Left renal pelvis (tissue), 4 donors: ENCODE measurements at regions not wholly inside any gene's neighbourhood (a gene's known extent, or its start where the extent isn't known, plus 50 kb on each side); places are given as distances from the start of the nearest gene placed in this dataset.
"Not testable (repeated sequence)": the region's sequence is repeated elsewhere in the genome, so short reads cannot be mapped to it uniquely, and the experiment has no call there.

Experiments used
- DNase-seq, 4 donors: peaks; one replicate each; pipeline ENCODE4 v3.0.0-alpha.2; 2013; ENCODE audit warnings: low read depth in 4 of 4, low spot score in 3 of 4

DNA sequence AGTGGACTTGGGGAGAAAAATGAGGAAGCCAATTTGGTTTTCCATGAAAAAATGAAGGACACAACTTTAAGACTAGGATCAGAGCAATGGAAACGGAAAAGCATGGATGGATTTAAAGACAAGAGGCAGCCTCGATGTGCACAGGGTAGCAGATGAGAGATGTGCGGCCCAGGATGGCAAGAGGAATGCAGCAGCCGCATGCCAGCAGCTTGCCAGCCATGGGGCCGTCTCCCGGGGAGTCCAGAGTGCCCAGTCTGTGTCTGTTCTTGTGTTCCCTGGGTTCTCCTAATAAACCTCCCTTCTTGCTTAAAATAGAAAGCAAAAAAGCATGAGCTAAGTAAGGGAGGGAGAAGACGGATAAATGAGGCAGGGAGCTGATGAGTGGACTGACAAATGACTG lies 68.0 kb upstream of the IQSEC1 start:
- no peak for DNase-seq

DNA sequence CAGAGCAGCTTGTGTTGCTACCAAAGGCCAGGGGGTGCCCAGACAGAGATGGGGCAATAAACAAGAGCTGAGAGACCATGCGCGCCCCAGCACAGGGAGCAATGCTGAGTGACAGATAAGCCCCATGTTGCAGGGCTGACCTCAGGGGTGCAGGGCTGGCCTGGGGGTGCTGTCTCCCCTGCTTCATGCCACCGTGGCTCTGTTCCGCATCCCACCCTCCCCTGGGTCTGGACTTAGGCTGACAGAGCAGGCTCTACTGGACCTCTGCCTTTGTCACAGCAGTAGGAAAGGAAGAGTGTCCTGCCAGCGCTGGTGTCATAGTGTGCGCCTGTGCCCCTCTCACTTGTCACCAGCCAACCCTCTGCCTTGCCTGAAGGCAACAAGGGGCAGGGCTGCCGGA lies 67.4 kb upstream of the IQSEC1 start:
- DNase-seq, result no peak

DNA sequence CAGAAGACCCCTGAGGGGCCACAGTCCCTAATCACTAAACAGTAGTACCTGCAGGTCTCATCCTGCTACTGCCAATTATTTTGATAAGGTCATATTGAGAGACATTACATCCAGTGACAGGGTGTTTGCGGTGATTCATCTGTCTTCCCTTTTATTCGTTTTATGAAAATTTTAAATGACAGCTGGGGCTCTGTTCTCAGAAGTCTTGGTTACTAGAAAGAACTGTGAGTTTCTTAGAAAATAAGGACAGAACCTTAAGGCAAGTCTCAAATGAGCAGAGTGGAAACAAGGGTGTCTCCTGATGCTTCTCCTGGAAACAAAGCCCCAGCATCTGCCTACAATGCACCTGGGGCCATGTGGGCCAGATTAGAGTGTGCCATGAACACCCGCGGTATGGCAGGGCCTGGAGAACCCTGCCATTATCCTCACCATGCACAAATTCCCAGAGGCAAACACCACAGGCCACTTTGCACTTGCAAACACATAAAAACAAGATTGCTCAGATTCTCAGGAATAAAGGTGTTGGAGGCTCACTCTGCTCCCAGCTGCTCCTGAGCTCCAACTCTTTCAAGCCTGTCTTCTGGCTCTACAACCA lies 66.3 kb upstream of the IQSEC1 start:
- DNase-seq, result no peak

DNA sequence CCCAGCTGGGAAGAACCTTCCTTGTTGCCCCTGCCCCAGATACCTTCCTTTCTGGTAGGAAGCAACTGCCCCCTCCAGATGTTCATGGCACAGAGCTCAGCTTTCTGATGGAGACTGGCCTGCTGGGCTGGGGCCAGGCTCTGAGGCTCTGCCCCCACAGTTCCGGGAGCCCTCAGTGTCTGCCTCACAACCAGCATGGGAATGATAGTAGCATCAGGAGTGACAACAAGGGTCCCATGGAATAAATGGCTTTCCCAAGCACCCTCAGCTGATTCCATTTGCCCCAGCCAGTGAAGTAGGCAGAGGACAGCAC lies 65.6 kb upstream of the IQSEC1 start:
- DNase-seq, result no peak

DNA sequence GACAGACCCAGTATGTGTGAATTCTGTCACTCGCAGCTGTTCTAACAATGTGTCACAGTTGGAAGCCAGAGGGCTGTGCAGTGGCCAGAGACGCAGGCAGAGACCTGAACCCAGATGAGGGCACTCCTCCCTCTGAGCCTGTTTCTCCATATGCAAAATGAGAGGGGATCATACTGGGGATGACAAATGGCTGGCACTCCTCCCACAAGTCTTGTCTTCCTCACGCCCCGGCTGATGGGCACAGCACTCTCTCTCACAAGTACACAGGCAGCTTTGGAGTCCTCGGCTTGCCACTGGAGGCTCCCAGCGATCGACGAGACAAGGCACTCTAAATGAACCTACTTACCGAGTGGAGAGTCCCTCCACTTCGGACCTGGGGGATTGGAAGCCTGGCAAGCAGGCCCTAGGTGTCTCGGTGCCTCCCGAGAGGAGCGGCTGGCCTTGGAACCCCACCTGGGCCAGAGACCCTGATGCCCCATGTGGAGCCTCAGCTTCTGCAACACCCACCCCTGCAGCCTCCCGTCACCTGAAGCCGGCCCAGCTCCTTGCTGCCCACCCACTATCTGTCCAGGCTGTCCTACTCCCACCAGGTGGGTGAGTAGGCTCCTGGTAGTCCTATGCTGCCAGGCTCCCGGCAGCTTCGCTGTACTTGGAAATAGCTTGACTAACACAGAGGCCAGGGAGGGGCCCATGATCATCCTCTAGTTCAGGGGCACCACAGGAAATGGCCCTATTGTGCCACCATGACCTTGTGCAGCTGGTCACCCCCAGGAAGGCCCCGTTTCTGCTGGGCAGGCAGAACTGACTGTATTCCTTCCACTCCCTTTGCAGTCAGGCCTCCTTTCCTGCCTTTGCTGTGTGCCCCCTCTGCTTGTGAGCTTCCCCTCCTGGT lies 65.0 kb upstream of the IQSEC1 start:
- no peak for DNase-seq

DNA sequence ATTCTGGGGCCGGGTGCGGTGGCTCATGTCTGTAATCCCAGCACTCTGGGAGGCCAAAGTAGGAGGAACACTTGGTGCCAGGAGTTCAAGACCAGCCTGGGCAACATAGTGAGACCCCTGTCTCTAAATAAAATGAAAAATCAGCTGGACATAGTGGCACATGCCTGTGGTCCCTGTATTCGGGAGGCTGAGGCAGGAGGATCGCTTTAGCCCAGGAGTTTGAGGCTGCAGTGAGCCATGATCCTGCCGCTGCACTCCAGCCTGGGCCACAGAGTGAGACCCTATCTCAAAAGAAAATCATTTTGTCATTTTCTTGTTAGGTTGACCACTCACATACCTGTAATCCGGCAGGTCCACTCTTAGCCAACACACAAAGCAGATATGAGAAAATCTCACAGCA lies 63.6 kb upstream of the IQSEC1 start:
- not testable (repeated sequence) for DNase-seq

DNA sequence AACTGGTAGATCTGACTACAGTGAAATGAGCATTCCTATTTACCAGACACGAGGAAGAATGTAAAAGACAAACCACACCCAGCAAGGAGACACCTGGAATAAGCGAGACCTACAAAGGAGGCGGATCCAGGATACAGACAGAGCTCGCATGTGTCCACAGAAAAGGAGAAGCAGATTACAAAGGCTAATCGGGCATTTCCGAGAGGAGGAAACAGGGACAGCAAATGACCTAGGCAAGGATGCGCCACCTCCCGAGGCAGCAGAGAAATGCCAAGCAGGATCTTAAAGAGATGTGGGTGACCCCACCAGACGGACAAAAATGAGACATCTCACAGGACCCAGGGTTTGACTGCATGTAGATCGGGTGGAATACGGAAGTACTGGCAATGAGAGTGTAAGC lies 63.2 kb upstream of the IQSEC1 start:
- no peak for DNase-seq

DNA sequence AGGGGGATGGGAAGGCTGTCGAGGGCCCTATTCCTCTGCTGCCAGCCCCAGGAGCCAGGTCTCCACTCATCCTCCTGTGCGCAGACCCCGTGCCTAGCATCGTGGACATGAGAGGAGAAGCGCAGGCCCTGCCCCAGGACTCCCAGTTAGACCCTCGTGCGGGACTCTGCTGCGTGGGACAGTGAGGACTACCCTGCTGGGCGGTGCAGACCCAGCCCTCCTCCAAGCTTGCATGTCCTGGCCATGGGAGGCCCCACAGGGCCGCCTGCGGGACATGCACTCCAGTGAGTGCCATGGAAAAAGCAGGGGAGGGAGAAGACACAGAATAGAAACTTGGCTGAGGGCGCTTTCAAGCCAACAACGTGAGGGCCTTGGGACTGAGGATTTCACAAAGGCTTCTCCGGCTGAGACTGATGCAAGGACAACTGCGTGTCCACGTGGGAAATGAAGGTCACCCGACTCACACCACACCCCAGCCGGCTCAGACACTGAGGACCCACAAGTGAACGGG lies 62.6 kb upstream of the IQSEC1 start:
- no peak for DNase-seq

DNA sequence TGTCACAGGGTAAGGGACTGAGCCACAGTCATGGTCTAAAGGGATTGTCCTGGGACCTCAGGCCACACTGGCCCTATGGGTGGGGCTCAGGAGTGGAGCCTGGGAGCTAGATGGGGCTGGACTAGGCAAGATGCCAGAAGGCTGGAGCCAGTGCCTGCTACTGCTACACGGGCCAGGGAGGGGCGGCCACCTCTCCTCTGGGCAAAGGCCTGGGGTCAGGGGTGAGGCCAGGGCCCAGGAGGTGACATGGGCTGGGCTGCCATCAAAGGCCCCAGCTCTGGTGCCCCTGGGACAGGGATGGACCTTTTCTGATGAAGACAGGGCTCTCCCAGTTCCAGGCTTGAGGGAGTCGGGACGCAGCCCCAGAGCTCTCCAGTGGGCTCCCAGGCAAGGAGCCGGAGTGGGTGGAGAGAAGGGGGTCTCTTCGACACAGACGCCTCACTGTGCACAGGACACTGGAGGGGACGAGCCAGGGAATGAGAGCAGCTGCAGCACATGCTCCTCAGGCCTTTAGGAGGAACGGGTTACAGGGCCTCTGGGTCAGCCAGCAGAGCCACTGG lies 62.1 kb upstream of the IQSEC1 start:
- DNase-seq, result no peak

DNA sequence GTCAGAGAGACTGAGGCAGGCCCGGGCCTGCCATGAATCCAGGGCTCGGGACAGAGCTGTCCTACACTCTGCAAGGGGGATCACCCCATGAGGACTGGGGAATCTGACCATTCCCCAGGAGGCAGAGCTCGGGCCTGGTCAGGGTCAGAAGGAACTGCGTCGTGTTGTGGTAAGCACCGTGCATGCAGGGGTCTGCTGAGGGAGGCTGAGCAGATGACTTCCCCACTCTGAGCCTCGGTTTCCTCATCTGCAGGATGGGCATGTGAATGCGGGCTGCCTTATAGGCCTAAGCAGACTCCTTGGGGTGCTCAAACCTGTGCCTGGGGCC lies 61.6 kb upstream of the IQSEC1 start:
- no peak for DNase-seq

DNA sequence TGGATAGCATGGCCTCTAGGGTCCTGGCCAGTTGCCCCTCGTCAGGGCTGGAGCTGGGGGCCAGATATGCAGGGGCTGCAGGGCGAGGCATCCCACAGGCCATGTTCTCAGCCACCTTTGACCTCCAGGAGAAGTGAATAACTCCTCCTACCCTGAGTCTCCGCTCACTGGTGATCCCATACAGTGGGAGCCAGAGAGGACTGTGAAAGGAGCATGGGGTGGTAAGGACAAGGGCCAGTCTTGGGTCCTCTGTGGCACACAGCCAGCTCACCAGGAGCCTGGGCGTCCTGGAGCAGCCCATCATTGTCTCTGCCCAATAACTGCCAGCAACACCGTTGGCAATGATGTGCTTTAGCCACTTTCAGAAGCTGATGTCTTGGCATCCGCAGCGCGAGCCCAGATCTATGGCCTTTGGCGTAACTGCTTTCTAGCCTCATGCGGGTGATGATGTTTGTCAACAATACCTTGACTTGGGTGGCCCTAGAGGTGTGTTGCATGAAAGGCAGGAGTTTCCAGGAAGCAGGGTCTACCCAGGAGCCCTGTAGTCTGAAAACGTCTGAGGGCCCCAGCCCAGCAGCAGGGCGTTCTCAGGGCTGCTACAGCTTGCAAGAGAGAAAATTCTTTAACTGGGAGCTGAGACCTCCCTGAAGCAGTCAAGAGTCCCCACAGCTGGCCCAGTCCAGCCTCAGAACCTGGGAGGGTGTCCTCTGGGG lies 61.1 kb upstream of the IQSEC1 start:
- DNase-seq, result no peak

DNA sequence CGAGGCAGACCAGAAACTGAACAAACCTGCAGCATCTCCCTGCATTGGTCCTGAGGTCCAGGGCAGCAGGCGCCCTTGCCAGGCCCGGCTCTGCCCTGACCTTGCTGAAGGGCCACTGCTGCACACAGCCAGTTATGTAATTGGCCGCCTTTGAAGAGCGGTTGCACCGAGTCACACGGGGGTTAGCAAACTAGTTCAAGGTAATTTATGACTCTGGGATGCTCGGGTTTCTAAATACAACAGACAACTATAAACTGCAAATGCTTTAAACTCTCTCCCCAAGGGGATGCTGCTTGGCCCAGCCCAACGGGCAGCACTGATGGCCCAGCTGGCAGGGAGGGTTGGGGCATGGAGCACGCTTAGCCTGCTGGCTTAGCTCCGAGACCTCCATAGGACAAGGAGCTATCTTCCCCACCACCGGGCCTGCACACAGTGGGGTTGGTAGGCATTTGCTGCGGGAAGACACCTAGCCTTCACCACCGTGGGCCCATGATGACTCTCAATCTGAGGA lies 60.3 kb upstream of the IQSEC1 start:
- DNase-seq, result no peak

DNA sequence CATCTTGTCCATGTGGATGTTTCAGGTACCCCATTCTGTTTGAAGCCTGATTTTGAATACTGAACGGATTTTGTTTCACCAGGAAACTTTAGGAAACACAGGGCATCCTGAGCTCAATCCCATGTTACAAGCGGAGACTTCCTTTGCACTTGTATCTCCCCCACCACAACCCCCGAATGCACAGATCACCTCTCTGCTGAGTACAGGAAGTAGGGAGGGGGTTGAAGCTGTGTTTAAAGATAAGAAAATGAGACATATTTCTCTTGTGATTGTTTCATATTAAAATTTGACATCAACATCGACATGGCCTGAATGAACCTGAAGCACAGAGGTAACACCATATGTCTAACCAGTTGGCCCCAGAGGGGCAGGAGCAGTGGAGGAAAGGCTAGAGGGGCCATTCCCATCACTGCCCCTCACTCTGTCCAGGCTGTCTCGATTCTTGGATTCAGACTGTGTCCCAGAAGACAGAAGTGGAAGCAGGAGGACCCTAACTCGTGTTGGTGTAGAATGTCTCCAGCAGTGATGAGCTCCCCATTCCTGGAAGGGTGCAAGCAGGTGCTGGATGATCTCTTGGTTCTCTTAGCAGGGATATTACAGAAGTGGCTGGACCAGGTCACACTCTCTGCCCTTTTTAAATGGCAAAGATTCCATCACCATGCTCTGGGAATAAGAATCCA lies 59.6 kb upstream of the IQSEC1 start:
- no peak for DNase-seq

DNA sequence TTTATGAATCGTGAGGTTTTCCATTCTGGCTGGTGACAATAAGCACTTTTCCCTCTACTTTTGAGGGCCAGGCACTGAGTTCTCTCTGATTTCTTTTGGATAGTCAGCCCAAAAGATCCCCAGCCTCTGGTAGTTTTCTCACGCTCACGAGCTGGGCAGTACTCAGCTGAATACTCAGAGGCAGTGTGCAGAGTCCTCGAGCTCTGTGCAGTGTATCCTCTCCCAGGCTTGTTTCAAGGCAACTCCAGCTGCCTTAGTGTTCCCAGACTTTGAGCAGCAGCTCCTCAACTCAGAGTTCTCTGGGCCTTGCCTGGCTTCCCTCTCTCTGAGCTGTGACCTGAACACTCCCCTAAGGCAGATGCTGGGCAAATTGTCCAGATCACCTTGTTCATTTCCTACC lies 59.1 kb upstream of the IQSEC1 start:
- no peak for DNase-seq

DNA sequence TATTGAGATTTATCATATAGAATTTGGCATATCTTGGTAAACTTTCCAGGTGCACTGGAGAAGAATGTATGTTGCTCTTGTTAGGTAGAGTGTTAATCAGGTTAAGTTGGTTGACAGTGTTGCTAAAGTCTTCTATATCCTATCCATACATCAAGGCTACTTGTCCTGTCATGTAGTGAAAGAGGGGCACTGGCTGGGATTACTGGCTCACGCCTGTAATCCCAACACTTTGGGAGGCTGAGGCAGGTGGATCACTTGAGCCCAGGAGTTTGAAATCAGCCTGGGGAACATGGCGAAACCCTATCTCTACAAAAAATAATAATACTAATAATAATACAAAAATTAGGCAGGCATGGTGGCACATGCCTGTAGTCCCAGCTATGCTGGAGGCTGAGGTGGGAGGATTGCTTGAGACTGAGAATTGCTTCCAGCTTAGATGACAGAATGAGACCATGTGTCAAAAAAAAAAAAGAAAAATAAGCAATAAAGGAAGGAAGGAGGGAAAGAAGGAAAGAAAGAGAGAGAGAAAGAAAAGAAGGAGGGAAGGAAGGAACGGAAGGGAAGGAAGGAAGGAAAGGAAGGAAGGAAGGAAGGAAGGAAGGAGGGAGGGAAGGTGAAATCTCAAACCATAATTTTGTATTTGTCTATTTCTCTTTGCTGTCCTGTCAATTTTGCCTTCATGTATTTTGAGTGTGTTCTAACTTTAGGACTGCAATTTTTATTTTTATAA lies 57.4 kb upstream of the IQSEC1 start:
- DNase-seq, result no peak

DNA sequence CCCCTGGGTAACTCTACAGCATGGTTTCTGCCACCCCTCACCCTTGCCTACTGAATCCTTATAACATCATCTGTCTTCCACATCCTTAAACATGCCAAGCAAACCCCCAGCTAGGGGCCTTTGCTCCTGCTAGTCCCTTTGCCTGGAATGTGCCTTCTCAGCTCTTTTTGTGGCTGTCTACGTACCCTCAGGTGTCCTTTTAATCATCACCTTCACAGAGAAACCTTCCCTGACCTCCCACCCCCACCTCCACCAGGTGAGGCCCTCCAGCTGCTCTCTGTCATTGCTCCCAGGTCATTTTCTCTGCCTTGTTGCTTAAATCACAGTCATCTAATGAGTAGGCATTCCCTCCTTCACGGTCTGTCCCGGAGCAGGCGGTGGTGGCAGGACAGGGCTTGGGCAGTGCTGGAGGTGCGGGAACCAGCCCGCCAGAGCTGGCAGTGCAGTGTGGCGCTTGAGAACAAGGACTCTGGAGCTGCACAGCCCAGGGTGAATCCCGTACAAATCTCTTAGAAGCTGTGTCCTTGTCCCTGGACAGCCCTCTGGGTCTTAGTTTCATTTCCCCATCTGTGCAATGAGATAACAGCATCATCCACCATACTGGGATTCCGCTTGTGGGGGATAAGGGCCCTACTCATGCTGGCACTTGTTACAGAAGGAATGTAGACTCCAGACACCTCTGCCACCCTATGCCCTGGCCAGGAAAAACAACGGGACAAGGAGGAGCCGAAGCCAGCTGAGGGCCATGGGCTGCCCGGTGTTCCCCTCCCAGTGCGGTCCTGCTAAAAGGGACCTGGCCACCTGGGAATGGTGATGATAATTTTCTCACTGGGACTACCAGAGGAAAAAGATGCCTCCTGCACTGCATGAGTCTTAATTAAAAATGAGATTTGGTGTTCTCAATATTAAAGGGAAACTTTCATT lies 52.1 kb upstream of the IQSEC1 start:
- DNase-seq, result no peak

DNA sequence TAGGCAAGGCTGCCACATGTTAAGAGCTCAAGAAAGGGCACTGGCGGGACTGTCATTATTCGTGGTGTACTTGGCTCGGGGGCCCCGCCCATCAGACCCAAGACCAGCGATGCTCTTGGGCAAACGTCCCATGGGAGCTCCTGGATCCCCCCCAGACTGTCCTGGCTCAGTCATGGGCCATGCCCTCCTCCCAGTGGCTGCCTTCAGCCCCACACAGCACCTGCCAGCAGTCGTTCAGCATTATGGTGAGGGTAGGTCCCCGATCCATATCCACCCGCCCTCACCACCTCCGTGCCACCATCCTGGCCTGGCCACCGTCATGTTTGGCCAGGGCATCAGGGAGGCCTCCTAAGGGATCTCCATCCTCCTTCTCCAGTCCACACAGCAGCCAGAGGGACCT lies 51.4 kb upstream of the IQSEC1 start:
- DNase-seq, result no peak

DNA sequence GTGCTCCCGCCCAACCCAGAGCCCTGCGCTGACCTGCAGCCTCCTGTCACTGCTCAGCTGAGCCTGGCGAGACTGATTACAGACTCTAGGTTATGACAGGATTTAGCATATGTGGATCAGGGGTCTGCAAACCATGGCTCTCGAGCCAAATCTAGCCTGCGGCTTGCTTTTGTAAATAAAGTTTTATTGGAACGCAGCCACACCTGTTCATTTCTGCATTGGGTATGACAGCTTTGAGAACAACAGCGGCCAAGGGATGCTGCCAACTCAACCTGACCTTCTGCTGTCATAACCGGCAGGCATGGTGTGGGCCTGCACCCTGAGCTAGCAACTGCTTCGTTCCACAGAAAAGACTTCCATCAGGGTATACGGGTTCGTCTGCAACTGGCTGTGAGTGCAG lies 50.5 kb upstream of the IQSEC1 start:
- no peak for DNase-seq

DNA sequence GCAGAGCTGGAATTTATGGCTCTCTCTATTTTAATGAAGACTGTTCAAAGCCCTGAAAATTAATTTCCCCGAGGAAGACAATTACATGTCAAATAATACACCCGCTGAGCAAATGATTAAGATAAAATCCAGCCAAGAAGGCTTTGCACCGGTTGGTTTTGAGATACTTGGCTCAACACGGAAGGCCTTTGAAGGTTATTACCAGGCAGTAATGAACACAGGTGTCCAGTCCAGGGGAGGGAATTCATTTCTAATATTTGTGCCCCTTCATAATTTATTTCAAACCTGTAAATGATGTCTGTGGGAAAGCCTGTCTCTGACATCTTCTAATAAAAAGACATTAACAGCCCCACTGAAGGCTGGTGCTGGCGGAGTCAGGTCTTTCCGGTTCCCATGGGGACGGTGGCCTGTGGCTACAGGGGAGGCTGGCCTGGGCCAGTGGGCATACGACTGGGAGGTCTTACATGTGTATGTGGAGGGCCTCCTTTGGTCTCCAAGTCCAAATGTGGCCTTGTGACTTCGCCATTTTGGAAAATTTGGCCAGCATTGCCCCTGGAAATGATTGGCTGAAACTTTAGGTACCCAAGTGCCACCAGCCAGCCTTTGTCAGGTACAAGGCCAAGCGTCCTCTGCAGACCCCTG lies 49.9 kb upstream of the IQSEC1 start:
- DNase-seq, result no peak
